Umbilical cord (tissue), 1 donor: ENCODE measurements at regions not wholly inside any gene's neighbourhood (a gene's known extent, or its start where the extent isn't known, plus 50 kb on each side); places are given as distances from the start of the nearest gene placed in this dataset.
A peak's percentile ranks its signal among the peaks of the same experiment; 100 is the strongest.
"Not testable (repeated sequence)": the region's sequence is repeated elsewhere in the genome, so short reads cannot be mapped to it uniquely, and the experiment has no call there.

ENCODE experiments used
- DNase-seq: peaks from one replicate; pipeline ENCODE4 v3.0.0-alpha.2; 2015; ENCODE audit warnings: low spot score

DNA sequence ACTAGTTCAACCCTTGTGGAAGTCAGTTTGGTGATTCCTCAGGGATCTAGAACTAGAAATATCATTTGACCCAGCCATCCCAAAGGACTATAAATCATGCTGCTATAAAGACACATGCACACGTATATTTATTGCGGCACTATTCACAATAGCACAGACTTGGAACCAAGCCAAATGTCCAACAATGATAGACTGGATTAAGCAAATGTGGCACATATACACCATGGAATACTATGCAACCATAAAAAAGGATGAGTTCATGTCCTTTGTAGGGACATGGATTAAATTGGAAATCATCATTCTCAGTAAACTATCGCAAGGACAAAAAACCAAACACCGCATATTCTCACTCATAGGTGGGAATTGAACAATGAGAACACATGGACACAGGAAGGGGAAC lies 157.8 kb downstream of the MSN start:
- not testable (repeated sequence) for DNase-seq

DNA sequence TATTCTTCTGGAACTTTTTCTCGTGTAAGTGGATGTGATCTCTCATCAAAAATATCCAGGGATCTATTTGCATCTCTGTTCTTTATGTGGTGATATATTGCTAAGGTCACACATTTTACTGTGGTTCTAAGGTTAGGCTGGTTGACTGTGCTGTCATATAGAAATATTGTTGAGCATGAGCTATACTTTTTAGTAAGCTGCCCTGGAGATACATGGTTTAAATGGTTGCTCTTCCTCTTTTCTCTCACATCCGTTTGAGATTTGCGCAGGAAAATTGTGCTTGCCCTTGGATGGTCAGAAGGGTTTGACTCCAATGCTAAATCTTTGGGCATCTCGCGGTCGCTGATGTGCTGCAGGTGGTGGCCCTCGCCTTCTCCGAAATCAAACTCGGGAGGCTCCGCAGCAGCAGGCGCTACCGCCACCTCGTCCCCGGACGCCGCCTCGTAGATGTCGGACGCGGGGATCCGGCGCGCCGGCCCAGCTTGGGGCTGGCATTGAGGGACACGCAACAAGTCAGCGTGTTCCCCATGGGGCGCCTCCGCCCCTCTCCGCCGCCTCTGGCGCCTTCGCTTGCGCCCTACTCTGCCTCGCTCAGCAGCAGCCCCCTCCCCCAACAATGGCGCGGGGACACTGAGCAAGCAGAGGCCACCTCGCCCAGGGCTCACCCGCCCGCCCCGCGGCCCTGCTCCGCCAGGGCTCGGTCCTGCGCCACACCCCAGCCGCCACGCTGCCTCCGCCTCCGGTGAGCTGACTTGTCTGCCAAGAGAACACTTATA lies 154.5 kb downstream of the MSN start:
- DNase-seq: peak; percentile 1

DNA sequence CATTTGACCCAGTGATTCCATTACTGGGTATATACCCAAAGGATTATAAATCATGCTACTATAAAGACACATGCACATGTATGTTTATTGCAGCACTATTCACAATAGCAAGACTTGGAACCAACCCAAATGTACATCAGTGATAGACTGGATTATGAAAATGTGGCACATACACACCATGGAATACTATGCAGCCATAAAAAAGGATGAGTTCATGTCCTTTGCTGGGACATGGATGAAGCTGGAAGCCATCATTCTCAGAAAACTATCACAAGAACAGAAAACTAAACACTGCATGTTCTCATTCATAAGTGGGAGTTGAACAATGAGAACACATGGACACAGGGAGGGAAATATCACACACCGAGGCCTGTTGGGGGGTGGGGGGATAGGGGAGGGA lies 152.5 kb downstream of the MSN start:
- DNase-seq: not testable (repeated sequence)

DNA sequence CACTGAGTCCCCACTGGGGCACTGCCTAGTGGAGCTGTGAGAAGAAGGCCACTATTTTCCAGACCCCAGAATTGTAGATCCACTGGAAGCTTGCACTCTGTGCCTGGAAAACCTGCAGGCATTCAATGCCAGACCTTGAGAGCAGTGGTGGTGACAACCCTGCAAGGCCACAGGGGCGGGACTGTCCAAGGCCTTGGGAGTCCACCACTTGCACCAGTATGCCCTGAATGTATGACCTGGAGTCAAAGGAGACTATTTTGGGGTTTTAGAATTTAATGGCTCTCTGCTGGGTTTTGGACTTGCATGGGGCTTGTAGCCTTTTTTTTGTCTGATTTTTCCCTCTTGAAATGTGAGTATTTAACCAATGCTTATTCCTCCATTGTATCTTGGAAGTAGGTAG lies 145.8 kb downstream of the MSN start:
- no peak for DNase-seq

DNA sequence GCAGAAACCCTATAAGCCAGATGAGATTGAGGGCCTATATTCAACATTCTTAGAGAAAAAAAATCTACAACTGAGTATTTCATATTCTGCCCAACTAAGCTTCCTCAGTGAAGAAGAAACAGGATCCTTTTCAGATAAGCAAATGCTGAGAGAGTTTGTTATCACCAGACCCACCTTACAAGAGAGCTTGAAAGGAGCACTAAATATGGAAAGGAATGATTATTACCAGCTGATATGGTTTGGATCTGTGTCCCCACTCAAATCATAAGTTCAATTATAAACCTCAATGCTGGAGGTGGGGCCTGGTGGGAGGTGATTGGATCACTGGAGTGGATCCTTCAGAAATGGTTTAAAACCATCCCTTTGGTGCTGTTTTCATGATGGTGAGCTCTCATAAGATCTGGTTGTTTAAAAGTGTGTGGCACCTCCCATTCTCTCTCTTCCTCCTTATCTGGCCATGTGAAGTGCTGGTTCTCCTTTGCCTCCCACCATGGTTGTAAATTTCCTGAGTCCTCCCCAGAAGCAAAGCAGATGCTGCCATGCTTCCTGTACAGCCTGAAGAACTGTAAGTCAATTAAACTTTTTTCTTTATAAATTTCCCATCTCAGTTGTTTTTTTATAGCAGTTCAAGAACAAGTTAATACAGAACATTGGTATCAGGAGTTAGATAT lies 144.2 kb downstream of the MSN start:
- no peak for DNase-seq
